Esophagus (tissue), 2 donors: ENCODE measurements at regions not wholly inside any gene's neighbourhood (a gene's known extent, or its start where the extent isn't known, plus 50 kb on each side); places are given as distances from the start of the nearest gene placed in this dataset.
"Not testable (repeated sequence)": the region's sequence is repeated elsewhere in the genome, so short reads cannot be mapped to it uniquely, and the experiment has no call there.

Source experiments
- H3K27ac ChIP-seq, 2 donors: one replicate each; pipeline ENCODE4 v1.5.1; 2013; ENCODE audit warnings: low read depth in 2 of 2, mild to moderate bottlenecking in 2 of 2, inconsistent platforms in 1 of 2, low read length in 1 of 2, moderate library complexity in 1 of 2
- H3K27me3 ChIP-seq, 2 donors: one replicate each; pipeline ENCODE4 v1.6.1; 2013; ENCODE audit warnings: low read length in 2 of 2, control low read depth in 1 of 2, mild to moderate bottlenecking in 1 of 2; ENCODE audit not compliant: insufficient read depth in 2 of 2, control insufficient read depth in 1 of 2
- H3K36me3 ChIP-seq, 2 donors: one replicate each; pipeline ENCODE4 v1.6.1; 2013; ENCODE audit warnings: low read length in 1 of 2; ENCODE audit not compliant: control insufficient read depth in 2 of 2, insufficient read depth in 2 of 2
- H3K4me1 ChIP-seq, 2 donors: one replicate each; pipeline ENCODE4 v1.6.1; 2013; ENCODE audit warnings: low read length in 1 of 2; ENCODE audit not compliant: control insufficient read depth in 2 of 2, insufficient read depth in 2 of 2
- H3K4me3 ChIP-seq, 2 donors: one replicate each; pipeline ENCODE4 v1.5.1; 2013; ENCODE audit warnings: low read length in 2 of 2, mild to moderate bottlenecking in 2 of 2, low read depth in 1 of 2, moderate library complexity in 1 of 2
- H3K9me3 ChIP-seq, 2 donors: one replicate each; pipeline ENCODE4 v1.6.1; 2013; ENCODE audit warnings: mild to moderate bottlenecking in 2 of 2, low read depth in 1 of 2, low read length in 1 of 2, moderate library complexity in 1 of 2; ENCODE audit not compliant: control insufficient read depth in 2 of 2, insufficient read depth in 1 of 2
- WGBS, 2 donors: extraction: QIAGEN DNeasy Blood & Tissue Kit; methylation state at CpG; one replicate each; pipeline ENCODE4 v1.1.7; 2013; 5-methylcytosine and 5-hydroxymethylcytosine counted together
- donor health status: healthy with polysubstance abuse.
- donor health status: Bipolar disorder and iron deficiency.

DNA sequence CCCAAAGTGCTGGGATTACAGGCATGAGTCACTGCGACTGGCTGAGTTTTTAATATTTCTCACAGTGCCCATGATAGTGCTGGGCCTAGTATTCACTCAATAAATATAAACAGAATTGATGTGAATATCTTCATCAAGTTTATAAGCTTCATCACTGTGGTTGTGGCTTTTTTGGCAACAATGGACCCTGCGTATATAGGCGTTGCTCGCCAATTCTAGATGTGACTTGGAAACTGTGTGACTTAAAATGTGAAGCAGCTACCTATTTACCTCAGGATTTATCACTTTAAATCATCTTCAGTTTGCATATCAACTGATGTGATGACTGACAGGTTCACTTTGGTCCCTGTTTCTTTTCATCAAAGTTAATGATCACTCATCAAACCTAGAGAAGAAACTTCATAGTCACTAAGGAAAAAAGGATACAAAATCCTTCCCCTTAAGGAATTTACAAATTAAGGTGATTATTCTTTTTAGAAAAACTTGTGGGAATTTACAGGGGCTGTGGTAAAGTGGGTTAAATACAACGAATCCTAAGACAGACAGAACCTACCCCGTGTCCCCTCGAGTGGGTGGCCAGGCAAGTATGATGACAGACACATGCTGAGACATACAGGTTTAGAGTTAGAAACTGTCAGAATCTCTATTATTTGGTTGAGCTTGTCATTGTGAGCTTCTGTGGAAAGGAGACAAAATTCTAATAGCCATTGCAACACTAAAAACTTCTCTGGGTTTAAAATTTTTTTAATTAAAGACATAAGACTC lies 101.3 kb downstream of the AKAP11 start:
- Histone ChIP-seq H3K4me1 (no peaks in the 10 kb centered on the region), H3K9me3 (no peaks in the 10 kb centered on the region), H3K27me3 (peaks cover 0 to 3% of the 10 kb centered on the region in 2 donors), H3K36me3 (no peaks in the 10 kb centered on the region), H3K4me3 (no peak overlapping the region), H3K27ac (no peak overlapping the region)
- WGBS, 2 donors: 74 to 78% methylated on average over 7 of the region's 7 CpGs

DNA sequence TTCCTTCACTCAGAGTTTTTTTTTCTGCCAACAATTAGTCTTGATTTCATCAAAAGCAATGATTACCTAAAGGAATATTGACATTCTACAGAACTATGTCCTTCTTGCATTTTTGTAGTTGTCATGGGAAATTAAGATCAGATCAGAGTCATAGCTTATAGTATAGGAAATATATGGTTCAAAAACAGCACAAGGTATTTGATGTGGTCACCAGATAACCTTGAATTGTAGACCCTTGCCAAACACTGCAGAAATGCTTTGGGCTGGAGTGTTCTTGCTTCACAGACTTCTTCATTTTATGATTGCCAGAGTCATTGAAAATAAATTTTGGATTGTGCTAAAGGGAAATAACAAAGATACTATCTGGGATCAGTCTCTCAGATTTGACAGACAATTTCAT lies 103.7 kb downstream of the AKAP11 start:
- peaks cover 0 to 3% of the 10 kb centered on the region in 2 donors for H3K27me3 ChIP-seq
- H3K27ac ChIP-seq: no peak overlapping the region
- H3K4me3 ChIP-seq: no peak overlapping the region
- no peaks in the 10 kb centered on the region for H3K9me3 ChIP-seq
- H3K4me1 ChIP-seq: no peaks in the 10 kb centered on the region
- no peaks in the 10 kb centered on the region for H3K36me3 ChIP-seq

DNA sequence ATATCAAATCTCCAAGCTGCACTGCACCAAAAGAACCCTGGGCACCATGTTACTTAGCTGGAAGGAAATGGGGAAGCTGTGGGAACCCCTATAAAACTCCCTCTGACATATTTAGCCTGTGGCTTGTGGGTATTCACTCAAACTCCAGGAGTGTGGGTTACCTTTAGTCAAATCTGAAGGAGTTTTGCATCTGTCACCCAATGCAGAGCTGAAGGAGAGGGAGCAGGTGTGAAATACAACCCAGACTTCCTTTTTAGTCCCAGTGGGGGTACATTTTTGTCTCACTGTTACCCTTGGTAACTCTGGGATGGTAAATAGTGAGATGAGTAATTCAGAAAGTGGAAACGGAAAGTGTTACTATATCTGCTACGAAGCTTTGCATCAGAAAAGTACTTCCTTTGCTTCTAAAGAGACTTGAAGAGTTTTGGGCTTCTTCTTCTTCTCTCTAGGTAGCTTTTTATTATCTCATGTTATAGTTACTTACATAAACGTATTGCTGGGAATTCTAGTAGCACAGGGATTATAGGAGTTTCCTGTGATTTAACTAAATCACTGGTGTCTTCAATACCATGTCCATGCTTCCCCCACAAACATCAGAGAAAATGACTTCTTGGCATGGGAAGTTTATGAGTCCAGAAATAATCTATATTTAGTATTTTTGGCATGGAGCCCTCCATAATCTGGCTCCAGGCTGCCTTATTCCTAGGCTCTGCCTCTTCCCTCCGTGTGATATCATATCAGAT lies 105.9 kb downstream of the AKAP11 start:
- Histone ChIP-seq H3K4me1 (no peaks in the 10 kb centered on the region), H3K4me3 (no peak overlapping the region), H3K9me3 (peaks cover 0 to 3% of the 10 kb centered on the region in 2 donors), H3K27ac (no peak overlapping the region), H3K36me3 (no peaks in the 10 kb centered on the region), H3K27me3 (peaks cover 0 to 3% of the 10 kb centered on the region in 2 donors)
- WGBS, 2 donors: 26 to 30% methylated on average over 4 of the region's 4 CpGs

DNA sequence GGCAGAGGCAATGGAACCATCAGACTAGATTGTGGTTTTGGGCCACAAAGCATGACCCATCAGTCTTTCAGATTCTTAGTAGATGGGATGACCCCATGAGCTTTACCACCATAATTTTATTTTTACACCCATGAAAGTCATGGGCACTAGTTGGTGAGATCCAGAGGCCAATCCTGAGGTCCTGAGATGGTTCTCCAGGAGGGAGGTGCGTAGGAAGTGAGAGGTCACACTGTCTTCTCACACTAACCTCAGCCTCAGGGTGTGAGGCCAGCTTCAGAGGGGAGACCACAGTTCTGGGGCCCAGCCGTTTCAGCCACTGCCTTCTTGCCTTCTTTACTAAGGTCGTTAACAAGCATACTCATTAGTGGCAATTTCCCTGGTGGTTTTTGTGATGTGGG lies 106.4 kb downstream of the AKAP11 start:
- H3K27me3 ChIP-seq: peaks cover 0 to 3% of the 10 kb centered on the region in 2 donors
- H3K4me1 ChIP-seq: no peaks in the 10 kb centered on the region
- no peak overlapping the region for H3K4me3 ChIP-seq
- 76 to 81% methylated on average over 3 of the region's 3 CpGs for WGBS, 2 donors
- H3K27ac ChIP-seq: no peak overlapping the region
- H3K36me3 ChIP-seq: no peaks in the 10 kb centered on the region
- H3K9me3 ChIP-seq: peaks cover 0 to 3% of the 10 kb centered on the region in 2 donors

DNA sequence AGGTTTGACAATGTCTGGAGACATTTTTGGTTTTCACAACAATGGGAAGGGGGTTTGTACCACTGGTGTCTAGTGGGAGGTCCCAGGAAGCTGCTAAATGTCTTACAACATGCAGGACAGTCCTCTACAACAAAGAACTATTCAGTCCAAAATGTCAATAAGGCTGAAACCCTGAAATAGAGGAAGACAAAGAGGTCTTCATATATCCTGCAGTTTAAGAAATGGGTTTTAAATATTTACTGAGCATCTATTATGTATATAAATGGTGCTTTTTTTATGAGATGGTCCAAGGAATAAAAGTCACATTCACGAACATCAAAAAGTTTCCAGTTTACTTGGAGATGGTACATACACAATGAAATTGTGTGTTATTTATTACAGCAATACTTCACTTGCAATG lies 107.3 kb downstream of the AKAP11 start:
- Histone ChIP-seq H3K4me1 (no peaks in the 10 kb centered on the region), H3K9me3 (peaks cover 0 to 3% of the 10 kb centered on the region in 2 donors), H3K36me3 (no peaks in the 10 kb centered on the region), H3K4me3 (no peak overlapping the region), H3K27me3 (peaks cover 0 to 3% of the 10 kb centered on the region in 2 donors), H3K27ac (no peak overlapping the region)
- WGBS, 2 donors: 84 to 85% methylated on average over 1 of the region's 1 CpG

DNA sequence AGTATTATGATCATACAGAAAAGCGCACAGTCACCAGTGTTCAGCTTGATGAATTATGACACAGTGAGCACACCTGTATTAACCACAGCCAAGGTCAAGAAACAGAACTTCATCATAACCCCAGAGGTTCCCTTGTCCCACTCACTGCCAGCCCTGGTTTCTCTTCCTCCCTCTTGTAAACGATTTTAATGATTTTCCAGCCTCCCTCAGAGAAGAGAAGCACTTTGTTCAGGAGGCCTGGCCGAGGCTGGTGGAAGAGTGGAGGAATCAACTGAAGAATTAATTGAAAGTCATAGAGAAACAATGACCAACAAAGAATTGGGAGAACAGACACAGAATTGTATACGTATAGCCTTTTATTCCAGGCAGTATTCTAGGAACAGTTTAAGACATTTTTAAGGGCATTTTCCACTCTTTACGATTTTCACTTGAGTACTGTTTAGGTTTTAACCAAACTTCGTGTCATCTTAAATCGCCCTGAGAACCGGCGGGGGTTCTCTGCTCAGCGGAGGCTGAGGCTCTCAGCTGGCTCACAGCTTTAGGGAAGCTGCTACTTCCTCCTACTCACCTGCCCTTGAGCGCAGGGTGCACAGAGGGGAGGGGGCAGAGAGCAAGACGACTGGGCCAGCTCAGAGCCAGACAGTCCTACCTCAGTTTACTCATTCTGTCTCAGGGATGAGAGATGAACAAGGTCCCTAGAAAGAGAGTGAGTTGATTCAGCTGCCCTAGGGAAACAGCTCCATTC lies 108.6 kb downstream of the AKAP11 start:
- H3K27me3 ChIP-seq: peaks cover 0 to 3% of the 10 kb centered on the region in 2 donors
- 69 to 74% methylated on average over 12 of the region's 12 CpGs for WGBS, 2 donors
- no peaks in the 10 kb centered on the region for H3K4me1 ChIP-seq
- H3K9me3 ChIP-seq: peaks cover 0 to 3% of the 10 kb centered on the region in 2 donors
- H3K27ac ChIP-seq: no peak overlapping the region
- no peaks in the 10 kb centered on the region for H3K36me3 ChIP-seq
- no peak overlapping the region for H3K4me3 ChIP-seq

DNA sequence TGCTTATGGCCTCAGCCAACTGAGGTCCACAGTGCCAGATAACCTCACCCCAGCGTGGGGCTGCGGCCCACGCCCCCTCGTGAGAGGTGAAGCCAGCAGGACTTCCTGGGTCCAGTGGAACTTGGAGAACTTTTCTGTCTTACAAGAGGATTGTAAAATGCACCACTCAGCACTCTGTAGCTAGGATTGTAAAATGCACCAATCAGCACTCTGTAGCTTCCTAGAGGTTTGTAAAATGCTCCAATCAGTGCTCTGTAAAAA lies 109.1 kb downstream of the AKAP11 start:
- H3K9me3 ChIP-seq: peaks cover 0 to 3% of the 10 kb centered on the region in 2 donors
- peaks cover 0 to 3% of the 10 kb centered on the region in 2 donors for H3K27me3 ChIP-seq
- no peak overlapping the region for H3K4me3 ChIP-seq
- no peak overlapping the region for H3K27ac ChIP-seq
- H3K36me3 ChIP-seq: no peaks in the 10 kb centered on the region
- H3K4me1 ChIP-seq: no peaks in the 10 kb centered on the region
- 93 to 95% methylated on average over 4 of the region's 4 CpGs for WGBS, 2 donors

DNA sequence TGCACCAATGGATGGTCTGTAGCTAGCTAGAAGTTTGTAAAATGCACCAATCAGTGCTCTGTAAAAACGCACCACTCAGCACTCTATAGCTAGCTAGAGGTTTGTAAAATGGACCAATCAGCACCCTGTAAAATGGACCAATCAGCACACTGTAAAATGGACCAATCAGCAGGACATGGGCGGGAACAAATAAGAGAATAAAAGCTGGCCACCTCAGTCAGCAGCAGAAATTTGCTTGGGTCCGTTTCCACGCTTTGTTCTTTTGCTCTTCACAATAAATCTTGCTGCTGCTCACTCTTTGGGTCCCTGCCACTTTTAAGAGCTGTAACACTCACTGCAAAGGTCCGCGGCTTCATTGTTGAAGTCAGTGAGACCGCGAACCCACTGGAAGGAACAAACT lies 109.5 kb downstream of the AKAP11 start:
- 93 to 95% methylated on average over 8 of the region's 8 CpGs for WGBS, 2 donors
- H3K36me3 ChIP-seq, H3K9me3 ChIP-seq, H3K4me3 ChIP-seq, H3K27me3 ChIP-seq, H3K27ac ChIP-seq, H3K4me1 ChIP-seq: not testable (repeated sequence)

DNA sequence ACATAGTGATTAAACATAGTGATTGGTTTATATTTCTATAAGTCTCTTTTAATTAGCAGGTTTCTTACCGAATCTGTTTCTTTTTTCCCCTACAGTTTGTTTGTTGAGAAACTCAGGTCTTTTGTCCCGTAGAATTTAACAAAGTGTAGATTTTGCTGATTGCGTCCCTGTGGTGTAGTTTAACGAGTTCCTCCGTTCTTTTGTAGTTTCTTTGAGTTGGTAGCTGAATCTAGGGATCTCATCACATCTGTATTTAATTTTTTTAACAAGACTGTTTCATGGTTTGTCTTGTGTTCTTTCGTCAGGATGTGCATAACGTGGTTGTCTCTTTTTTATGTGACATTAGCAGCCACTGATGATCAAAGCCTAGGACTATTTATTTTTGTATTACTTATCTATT lies 111.1 kb downstream of the AKAP11 start:
- H3K9me3 ChIP-seq: peaks cover 0 to 3% of the 10 kb centered on the region in 2 donors
- WGBS, 2 donors: 80 to 86% methylated on average over 7 of the region's 7 CpGs
- H3K36me3 ChIP-seq: no peaks in the 10 kb centered on the region
- H3K27me3 ChIP-seq: no peaks in the 10 kb centered on the region
- H3K4me1 ChIP-seq: no peaks in the 10 kb centered on the region
- no peak overlapping the region for H3K27ac ChIP-seq
- H3K4me3 ChIP-seq: no peak overlapping the region
